Tongue (tissue), 1 donor: ENCODE measurements at regions not wholly inside any gene's neighbourhood (a gene's known extent, or its start where the extent isn't known, plus 50 kb on each side); places are given as distances from the start of the nearest gene placed in this dataset.
"Not testable (repeated sequence)": the region's sequence is repeated elsewhere in the genome, so short reads cannot be mapped to it uniquely, and the experiment has no call there.

Experiments used
- DNase-seq: peaks from one replicate; pipeline ENCODE4 v3.0.0-alpha.2; 2015

DNA sequence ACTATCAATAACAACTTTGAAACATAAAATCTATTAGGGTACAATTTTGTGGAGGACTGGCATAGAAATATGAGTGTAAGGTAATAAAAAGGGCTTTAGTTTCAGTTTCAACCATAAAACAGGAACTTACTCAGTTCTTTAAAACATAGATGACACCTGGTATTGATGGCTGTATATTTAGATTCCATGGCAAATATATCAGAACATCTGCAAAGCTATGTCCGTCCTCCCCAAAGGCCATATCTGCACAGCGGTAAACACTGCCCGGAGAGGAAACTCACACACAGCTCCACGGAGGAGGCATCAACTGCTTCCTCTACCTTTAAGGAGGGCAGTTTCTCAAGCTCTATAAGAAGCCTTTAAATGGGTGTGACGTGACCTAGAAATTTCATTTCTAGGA is 993.3 kb downstream of the BRD1 start:
- no peak for DNase-seq

DNA sequence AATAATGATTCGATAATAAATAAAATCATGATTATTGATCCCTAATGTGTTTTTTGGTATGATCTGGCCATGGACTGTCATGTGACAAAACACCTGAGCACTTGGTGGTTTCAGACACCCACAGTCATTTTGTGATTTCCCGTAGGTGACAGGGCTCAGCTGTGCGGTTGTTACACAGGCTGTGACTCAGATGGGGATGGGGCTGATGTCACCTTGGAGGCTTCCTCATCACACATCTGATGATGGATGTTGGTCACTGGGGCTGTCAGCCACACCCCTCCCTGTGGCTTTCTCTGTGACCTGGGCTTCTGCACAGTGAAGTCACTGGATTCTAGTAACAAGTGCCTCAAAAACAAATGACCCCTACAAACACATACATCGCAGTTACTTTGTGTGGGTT is 995.1 kb downstream of the BRD1 start:
- no peak for DNase-seq

DNA sequence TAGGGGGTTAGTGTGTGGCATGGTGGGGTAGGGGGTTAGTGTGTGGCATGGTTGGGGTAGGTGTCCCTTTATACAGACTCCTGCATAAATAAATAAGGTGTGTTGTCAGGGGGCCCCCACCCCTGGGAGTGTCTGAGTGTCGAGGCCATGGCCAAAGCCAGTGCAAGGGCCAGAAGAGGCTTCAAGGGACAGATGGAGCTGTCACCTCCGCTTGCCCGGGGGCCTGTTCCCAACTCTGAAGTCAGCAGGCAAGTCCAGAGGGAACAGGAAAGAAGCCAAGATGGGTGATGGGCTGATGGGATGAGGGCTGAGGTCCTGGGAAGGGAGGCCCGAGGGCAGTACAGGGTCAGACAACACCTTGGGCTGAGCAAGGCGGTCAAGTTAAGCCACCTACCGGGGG is 997.8 kb downstream of the BRD1 start:
- DNase-seq = no peak

DNA sequence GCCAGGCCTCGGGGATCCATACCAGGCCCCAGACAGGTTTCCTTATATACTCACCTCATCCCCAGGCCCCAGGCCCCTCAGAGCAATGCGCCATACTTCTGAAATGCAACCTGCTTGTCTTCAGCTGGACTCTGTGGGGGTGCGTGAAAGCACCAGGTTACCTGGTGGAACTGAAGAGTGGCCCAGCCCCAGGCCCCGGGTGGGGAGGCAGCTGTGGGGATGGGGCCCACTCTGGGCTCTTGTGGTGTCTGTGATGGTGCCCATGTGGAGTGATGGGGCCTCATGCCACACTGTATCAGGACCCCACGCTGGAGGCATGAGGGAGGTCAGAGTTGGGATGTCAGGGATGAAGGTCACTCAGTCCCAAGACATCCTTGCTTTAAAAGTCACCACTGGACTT is 999.0 kb downstream of the BRD1 start:
- no peak for DNase-seq

DNA sequence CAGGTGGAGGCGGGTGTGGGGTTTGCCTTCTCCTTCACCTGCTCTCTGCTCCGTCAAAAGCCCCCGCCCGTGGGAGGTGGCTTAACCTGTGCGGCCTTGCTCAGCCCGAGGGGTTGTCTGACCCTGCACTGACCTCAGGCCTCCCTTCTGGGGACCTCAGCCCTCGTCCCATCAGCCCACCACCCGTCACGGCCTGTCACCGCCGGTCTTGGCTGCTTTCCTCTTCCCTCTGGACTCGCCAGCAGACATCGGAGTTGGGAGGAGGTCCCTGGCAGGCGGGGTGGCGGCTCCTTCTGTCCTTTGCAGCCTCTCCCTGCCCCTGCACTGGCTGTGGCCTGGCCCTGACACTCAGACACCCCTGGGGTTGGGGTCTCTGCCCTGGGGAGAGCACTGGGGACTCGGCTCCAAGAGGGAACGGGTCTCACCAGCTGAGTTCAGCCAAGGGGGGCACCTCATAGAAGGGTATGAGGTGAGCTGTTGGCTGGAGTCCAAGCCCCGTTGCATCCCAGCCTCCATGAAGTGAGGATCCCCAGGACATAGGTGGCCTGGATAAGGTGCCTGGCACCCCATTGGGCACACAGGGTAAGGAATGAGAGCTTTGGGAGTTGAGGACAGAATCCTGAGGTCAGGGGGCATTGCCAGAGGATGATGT is 999.6 kb downstream of the BRD1 start:
- no peak for DNase-seq

DNA sequence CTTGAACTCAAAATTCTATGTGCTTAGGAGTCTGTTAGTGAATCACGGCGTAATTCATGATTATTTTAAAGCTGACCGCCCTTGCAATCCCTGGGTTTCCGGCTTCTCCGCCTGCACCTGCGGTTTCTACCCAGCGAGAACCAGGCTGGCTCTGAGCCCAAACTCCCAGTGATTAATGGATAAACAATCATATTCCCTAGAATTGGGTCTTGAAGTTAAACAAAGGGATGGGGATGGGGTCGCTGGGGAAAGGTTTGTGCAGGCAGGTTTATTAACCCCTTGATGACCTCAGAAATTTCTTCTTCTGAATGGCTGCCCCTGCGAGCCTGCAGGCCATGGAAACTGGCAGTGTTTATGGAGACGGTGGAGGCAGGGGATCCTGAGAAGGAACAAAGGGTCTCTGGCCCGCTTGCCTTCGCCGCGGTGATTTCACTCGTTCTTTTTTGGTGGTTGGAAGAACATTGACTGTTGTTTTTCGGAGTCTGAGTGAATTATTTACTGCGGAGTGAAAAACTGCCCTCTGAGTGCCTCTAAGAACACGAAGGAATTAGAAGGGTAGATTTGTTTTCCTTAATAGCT is 1000.3 kb downstream of the BRD1 start:
- DNase-seq = no peak

DNA sequence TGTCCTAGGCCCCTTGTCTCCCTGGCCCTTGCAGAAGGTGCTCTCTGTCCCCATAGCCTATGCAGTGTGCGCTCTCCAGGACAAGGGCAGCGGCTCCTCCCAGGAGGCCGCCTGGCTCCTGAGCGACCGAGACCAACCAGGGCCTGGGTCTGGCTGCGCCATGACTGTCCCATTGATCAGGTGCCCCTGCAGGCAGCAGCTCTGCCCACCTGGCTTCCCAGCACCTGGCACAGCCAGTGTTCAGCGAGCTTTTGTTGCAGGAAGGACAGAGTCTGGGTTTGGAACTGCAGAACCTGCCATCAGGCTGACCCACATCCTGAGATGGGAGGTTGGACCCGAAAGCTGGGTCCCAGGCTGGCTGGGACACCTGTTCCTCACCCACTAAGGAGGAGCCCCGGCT is 1001.1 kb downstream of the BRD1 start:
- DNase-seq = no peak

DNA sequence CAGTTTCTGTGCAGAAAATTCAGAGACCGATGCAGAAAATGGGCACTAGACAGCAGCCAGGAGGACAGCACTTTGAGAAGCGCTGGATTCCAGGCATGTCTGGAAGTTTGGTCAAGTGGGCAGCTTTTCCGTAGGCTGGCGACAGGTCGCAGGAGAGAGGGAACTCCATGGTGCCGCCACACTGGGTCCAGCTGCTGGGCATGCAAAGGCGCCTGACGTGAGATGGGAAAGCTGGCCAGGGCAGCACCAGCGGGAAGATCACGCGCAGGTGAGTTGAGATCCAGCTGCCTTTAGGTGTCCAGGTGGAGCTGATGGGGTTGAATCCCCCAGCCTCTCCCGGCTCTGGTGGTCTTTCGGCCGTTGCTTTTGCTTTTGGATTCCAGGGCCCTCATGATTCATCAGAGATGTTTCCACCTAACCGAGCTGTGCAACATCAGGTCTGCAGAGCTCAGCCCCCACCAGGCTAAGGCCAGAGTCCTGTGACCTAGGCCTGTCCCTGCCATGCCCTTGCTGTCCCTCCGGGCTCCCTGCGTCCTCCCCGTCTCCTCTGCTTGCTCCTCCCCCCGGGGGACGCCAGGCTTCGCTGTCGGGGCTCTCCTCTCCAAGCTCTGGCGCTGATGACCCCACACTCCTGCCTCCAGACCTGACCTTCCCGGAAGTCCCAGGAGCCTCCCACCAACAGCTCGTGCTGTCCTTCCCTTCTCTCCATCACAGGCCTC is 1001.7 kb downstream of the BRD1 start:
- DNase-seq = no peak

DNA sequence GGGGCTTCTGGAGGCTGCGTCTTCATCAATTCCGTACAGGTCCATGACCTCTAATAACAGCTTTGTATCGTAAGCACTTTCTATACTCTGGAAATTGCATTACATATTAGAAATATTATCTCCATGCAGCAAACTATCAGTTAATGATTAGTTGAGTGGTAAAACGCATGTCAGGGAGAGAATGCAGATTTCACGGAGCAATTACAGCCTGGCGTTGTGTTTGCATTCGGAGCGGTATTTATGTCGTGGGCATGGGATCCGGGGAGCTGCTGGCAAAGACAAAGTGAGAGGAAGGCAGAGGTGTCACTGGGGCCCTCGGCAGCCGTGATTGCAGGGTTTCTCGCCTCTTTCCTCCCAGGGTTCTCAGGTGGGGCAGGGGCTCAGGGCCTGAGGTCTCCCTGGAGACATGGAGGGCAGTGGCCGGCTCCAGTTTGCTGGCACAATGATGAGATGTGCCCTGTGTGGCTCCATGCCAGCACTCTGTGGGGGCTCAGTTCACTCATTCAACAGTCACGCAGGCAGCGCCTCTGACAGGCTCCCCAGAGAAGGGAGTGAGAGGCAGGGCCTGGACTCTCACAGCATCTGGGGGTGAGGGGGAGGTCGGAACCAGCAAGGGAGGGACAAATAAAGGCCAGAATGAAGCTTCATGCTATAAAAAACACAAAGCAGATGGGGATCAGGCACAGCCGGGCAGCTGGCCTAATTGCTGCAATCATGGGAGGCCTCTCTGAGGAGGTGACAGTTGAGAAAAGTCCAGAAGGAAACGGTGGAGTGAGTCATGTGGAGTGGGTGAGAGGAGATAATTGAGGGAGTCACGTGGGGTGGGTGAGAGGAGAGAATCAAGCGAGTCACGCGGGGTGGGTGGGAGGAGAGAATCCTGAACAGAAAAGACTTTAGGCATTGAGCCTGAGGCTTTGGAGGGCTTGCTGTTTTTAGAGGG is 1002.7 kb downstream of the BRD1 start:
- peak; percentile 15 for DNase-seq

DNA sequence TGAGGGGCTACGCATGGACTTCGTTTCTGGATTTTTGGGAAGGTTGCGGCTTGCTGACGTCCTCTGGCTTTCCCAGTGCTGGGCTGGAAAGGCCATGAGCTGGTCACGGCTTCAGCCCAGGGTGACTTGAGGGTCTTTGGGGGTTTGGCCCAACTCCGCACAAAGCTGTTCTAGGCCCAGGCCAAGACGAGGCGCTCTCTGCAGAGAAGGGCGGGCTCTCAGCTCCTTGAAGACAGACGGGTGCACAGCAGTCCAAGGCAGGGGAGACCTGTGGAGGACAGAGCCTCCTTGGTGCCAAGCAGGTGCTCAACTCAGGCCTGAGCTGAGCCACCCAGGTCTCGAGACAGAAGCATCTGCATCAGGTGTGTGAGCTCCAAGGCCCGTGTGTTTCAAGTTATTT is 1003.7 kb downstream of the BRD1 start:
- no peak for DNase-seq

DNA sequence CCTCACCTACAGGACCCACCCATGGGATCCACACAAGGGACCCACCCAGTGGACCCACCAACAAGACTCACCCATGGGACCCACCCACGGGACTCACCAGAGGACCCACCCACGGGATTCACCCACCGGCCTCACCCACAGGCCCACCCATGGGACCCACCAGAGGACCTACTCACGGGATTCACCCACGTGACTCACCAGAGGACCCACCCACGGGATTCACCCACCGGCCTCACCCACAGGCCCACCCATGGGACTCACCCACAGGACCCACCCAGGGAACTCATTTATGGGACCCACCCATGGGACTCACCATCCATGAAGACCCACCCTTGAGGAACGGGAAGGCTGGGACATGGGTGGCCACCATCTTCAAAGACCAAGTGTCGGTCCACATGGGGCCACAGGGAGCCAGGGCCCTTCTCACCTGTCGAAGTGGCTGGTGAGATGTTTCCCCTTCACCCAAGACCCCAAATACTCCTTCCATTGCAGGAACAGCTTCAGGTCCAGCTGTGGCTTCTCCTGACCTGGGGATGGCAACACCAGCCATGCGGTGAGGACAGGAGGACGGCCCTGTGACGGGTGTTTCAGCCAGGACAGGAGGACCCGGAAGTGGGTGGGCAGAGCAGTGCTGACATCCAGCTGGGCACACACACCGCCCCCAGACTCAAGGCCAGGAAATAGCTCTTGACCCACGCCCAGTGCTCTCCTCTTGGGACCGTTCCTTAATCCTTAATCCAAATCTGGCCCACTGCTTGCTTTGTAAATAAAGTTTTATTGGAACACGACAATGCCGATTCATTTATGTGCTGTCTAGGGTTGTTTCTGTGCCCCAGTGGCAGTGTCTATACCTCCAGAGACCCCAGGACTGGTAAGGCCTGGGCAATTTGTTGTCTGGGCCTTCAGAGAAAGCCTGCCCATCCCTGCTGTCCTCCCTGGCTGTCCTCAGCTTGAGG is 1005.1 kb downstream of the BRD1 start:
- no peak for DNase-seq

DNA sequence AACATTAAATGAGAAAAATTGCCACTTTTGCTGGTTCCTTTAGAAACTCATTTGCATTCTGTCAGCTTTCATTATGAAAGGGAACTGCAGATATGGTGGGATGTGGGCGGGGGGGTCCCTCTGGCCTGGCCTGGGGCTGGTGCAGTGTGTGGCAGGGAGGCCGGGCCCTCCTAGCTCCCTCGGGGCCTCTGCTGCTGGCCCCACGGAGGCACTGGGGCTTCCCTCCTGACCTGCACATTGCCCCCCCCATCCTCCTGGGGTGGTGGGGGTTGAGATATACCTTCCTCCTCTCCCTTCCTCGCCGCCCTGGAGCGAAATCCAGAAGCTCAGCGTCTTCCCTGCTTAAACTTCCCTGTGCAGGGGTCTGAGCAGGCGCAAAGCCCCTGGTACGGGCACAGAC is 1005.9 kb downstream of the BRD1 start:
- no peak for DNase-seq

DNA sequence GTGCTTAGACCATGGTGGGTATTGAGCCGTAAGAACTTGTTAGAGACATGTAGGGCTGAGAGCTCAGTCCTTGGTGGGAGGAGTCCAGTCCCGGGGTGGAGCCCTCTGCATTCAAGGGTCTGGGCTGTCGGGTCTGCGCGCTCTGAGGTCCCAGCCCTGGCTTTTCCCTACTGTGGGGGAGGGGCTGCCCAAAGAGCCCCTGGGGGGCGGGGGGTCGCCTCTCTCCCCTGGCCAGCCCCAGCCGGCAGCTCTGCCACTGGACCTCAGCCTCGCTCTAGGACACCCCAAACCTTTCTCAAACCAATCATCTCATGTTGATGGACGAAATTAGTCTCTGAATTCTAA is 1006.4 kb downstream of the BRD1 start:
- DNase-seq = no peak

DNA sequence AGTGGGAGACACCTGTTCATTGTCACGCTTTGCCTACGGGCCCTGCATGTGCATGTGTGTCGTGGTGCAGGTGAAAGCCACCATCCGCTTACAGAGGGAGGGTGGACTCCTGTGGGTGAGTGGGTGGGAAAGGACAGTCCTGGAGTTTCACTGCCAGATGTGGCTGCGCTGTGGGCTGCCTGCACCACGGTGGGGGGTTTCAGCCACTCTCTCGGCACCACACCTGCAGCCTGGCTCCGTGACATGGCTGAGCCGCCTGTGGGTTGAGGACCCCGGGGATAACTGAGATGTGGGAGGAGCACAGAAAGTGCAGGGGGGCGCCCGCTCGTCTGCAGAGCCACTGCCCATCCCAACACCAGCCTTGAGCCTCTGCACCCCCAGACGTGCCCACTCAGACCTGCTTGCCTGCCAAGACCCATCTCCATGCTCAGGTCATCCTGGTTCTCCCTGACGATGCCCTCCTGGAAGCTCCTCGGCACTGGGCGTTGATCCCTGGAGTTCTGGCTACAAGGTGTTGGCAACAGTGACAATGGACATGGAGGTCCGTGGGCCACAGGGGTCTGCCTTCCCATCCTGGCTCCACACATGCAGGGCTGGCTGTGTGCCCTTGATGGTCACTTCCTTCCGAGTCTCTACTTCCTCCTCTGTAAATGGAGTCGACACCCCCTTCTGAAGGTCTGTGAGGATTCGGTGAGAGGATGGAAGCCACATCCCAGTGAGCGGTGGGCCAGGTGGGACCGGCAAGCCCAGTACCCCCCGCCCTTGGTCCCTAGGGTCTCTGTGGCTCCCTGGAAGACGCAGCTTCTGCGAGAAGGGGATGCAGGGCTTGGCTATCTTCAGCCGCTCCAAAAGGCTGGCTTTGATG is 1007.0 kb downstream of the BRD1 start:
- no peak for DNase-seq

DNA sequence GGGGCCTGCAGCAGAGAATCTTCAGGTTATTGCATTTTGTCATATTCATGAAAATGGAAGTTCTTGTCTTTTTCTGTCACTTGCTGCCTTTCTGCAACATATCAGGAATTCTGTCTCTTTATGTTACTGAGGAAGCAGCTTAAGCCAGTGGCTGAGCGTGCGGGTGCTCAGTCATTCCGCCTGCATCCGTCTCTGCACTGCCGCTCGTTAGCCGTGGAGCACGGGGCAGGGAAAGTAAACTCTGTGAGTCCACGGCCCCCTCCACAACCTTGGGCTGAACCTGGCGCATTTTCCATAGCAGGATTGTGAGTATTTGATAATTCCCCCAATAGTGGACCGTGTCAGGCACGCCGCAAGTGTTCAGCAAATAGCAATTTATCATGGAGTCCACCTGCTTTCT is 1007.7 kb downstream of the BRD1 start:
- DNase-seq = no peak

DNA sequence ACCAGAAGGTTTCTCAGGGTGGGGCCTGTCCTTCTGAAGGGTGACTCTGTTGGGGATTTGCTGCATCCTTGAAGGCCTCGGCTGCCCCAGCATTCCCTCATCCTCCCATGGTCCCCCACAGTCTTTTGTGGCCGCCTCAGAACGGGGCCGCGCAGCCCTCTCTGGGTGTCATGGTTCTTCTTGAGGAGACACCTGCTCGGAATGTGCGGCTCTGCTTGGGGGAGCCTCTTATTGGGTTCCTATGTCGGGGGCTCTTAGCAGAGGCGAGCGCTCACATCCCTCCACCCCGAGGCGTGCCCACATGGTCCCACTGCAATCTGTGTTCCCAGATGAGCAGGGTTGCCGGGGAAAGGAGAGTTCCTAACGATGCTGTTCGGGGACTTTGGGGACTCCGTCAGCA is 1008.4 kb downstream of the BRD1 start:
- no peak for DNase-seq

DNA sequence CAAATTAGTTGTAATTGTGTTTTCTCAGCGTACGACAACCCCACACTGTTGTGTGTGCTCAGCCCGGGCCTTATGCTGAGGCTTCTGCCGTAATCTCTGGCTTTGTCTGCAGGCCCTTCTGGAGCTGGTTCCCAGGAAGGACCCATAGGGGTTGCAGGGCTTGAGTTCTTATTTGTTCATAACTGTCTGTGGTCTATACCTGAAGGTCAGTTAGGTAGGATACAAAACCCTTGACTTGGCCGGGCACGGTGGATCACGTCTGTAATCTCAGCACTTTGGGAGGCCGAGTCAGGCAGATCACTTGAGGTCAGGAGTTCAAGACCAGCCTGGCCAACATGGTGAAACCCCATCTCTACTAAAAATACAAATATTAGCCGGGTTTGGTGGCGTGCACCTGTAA is 1010.2 kb downstream of the BRD1 start:
- DNase-seq = not testable (repeated sequence)

DNA sequence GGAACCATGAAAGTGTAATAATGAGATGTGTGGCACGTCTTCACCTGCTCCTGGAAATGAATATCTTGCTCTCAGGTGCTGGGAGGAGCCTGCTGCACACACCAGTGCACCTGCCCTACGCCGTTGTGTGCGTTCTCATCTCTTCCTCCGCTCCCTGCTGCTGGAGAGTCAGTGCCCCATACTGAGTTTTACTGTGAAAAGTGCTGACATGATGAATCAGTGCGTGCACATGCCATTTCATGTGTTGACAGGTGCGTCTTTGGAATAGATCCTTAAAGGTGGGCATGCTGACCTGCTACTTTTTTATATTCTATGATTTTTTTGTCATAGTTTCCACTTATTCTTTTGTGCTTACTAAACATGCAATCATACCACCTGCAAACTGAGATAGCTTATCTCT is 1015.8 kb downstream of the BRD1 start:
- DNase-seq = no peak

DNA sequence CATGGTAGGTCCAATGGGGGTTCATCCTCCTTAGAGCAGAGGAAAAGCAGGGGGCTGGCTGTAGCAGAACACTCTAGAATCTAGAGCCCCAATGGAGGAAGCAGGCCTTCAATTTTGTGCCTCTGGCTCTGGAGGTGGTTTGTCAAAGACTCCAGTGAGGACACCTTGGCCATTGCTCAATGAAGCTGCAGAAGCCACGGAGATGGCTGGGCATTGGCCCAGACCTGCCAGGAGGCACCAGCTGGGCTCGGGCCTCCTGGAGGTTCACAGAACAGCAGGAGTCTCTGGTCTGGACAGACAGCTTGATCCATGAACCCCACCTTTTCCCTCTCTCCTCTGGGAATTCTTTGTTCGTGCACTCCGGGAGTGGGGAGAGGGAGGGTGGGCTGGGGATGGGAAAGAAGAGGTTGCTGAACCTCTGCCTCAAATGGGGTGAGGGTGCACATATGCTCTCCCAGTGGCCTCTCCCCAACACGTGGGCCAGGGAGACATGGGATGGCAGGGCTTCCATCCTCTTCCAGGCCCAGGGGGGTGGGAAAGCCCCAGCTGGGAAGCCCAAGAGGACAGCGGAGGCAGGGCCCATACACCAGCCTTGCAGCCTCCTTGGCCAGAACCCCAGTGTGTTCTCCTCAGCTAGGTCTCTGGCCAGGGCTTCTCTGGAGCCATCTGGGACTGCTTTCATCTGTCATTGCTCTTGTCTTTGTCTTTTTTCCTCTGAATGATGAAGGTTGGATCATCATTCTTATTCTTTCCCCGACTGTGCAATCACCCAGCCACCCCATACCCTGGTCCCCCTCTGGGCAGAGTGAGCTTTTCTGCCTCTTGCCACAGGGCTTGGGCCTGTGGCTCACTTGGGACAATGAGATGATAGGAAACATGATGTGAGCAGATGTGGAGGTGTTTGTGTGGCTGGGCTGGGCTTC is 1019.4 kb downstream of the BRD1 start:
- no peak for DNase-seq

DNA sequence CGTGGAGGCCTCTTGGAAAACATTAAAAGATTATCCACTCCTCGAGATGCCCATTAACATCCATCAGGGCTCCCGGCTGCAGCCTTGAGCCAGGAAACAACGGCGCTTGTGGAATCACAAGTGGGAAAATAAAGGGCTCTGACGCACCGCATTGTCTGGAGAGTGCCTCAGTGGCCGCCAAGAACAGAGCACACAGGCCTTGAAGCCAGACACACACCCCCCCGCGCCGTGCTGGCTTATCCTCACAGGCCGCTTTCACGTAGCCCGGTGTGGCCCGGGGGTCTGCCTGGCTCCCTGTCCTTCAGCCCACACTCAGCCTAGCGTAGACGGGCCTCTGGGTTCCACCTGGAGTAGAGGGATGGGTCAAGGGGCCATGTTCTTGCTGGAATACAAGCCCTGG is 1020.5 kb downstream of the BRD1 start:
- no peak for DNase-seq
